GM18507 (cell line): ENCODE measurements at regions not wholly inside any gene's neighbourhood (a gene's known extent, or its start where the extent isn't known, plus 50 kb on each side); places are given as distances from the start of the nearest gene placed in this dataset.
"Not testable (repeated sequence)": the region's sequence is repeated elsewhere in the genome, so short reads cannot be mapped to it uniquely, and the experiment has no call there.

Source experiments
- DNase-seq: peaks from one replicate; pipeline ENCODE4 v3.0.0; 2011; ENCODE audit warnings: low read depth; ENCODE audit not compliant: insufficient read length; ENCODE audit errors: extremely low spot score
- FAIRE-seq: peaks from 2 replicates; lab custom pipeline; 2011; peaks lifted over from hg19 to GRCh38; lab: Jason Lieb, UNC

GRCh38 chr3:28575746-28576613 lies 227.4 kb upstream of the AZI2 start:
- FAIRE-seq (no peak), DNase-seq (no peak)

GRCh38 chr3:28576614-28577200 lies 228.1 kb upstream of the AZI2 start:
- DNase-seq (no peak), FAIRE-seq (no peak)

GRCh38 chr3:28577941-28578500 lies 229.4 kb upstream of the AZI2 start:
- no peak for DNase-seq
- FAIRE-seq, result no peak

- FAIRE-seq, result no peak
- no peak for DNase-seq
Measured at GRCh38 chr3:28586325-28586724, 237.7 kb upstream of the AZI2 start.

GRCh38 chr3:28587723-28588122 lies 239.1 kb upstream of the AZI2 start:
- DNase-seq (no peak), FAIRE-seq (no peak)

GRCh38 chr3:28590216-28590615 lies 241.6 kb upstream of the AZI2 start:
- no peak for FAIRE-seq
- no peak for DNase-seq

- DNase-seq (no peak), FAIRE-seq (no peak)
Measured at GRCh38 chr3:28590860-28591259, 242.2 kb upstream of the AZI2 start.

GRCh38 chr3:28595372-28595771 lies 246.7 kb upstream of the AZI2 start:
- FAIRE-seq (no peak), DNase-seq (no peak)

GRCh38 chr3:28597452-28597851 lies 248.8 kb upstream of the AZI2 start:
- no peak for FAIRE-seq

GRCh38 chr3:28598165-28598564 lies 249.5 kb upstream of the AZI2 start:
- FAIRE-seq, result no peak
- DNase-seq, result no peak

More at GRCh38 chr3:28597452-28597851, 248.8 kb upstream of the AZI2 start:
- no peak for DNase-seq

GRCh38 chr3:28601291-28601690 lies 252.7 kb upstream of the AZI2 start:
- DNase-seq (no peak), FAIRE-seq (no peak)

- DNase-seq, result no peak
- no peak for FAIRE-seq
Measured at GRCh38 chr3:28606283-28606682, 257.7 kb upstream of the AZI2 start.

GRCh38 chr3:28612232-28612631 lies 263.6 kb upstream of the AZI2 start:
- DNase-seq, result no peak
- no peak for FAIRE-seq

GRCh38 chr3:28613511-28614106 lies 265.0 kb upstream of the AZI2 start:
- DNase-seq, result no peak
- FAIRE-seq, result no peak

GRCh38 chr3:28615071-28615470 lies 266.4 kb upstream of the AZI2 start:
- no peak for FAIRE-seq
- DNase-seq, result no peak

GRCh38 chr3:28615971-28616370 lies 267.3 kb upstream of the AZI2 start:
- FAIRE-seq (no peak), DNase-seq (no peak)

- no peak for DNase-seq
- FAIRE-seq, result no peak
Measured at GRCh38 chr3:28617821-28618220, 269.2 kb upstream of the AZI2 start.

GRCh38 chr3:28623106-28623505 lies 274.5 kb upstream of the AZI2 start:
- DNase-seq (no peak), FAIRE-seq (no peak)

GRCh38 chr3:28624084-28624483 lies 275.5 kb upstream of the AZI2 start:
- no peak for DNase-seq
- no peak for FAIRE-seq

- not testable (repeated sequence) for FAIRE-seq, DNase-seq
Measured at GRCh38 chr3:28627843-28628242, 279.2 kb upstream of the AZI2 start.
